Psoas muscle (tissue), 7 donors: ENCODE measurements at regions not wholly inside any gene's neighbourhood (a gene's known extent, or its start where the extent isn't known, plus 50 kb on each side); places are given as distances from the start of the nearest gene placed in this dataset.
"Not testable (repeated sequence)": the region's sequence is repeated elsewhere in the genome, so short reads cannot be mapped to it uniquely, and the experiment has no call there.

Experiments used
- ATAC-seq, 4 donors: fragments of 200-7000 bp; cut with Tn5 transposase; one replicate each; pipeline ENCODE4 v1.9.1; 2020; ENCODE audit warnings: moderate library complexity in 3 of 4, mild to moderate bottlenecking in 2 of 4
- DNase-seq, 2 donors: peaks; one replicate each; pipeline ENCODE4 v3.0.0-alpha.2; 2020
- H3K27ac ChIP-seq: fragments of 200-600 bp; one replicate; pipeline ENCODE4 v1.8.0; 2022
- H3K27me3 ChIP-seq, 3 donors: fragments of 200-600 bp in 1 of 3; one replicate each; pipeline versions ENCODE4 v1.6.1 to v1.8.0; 2013 to 2022; ENCODE audit warnings: low read length in 2 of 3, mild to moderate bottlenecking in 2 of 3, moderate library complexity in 1 of 3; ENCODE audit not compliant: insufficient read depth in 3 of 3
- H3K36me3 ChIP-seq, 2 donors: fragments of 200-600 bp in 1 of 2; one replicate each; pipeline versions ENCODE4 v1.6.1 to v1.8.0; 2013 to 2022; ENCODE audit warnings: low read depth in 1 of 2, mild to moderate bottlenecking in 1 of 2, moderate library complexity in 1 of 2; ENCODE audit not compliant: insufficient read depth in 1 of 2
- H3K4me1 ChIP-seq: fragments of 200-600 bp; one replicate; pipeline ENCODE4 v1.8.0; 2022
- H3K4me3 ChIP-seq: fragments of 200-600 bp; one replicate; pipeline ENCODE4 v1.8.0; 2022; ENCODE audit warnings: mild to moderate bottlenecking
- H3K9me3 ChIP-seq: fragments of 200-600 bp; one replicate; pipeline ENCODE4 v1.8.0; 2022
- WGBS, 3 donors: extraction: QIAGEN DNeasy Blood & Tissue Kit; methylation state at CpG; one replicate each; pipeline versions ENCODE4 v1.1.6 to v1.1.7; 2013; 5-methylcytosine and 5-hydroxymethylcytosine counted together
- intact Hi-C, 2 donors: fragments of 100-400 bp; cut with DNase I; formaldehyde crosslinking; loops; one replicate each; pipeline versions ENCODE4 v1.11.0 to v1.14.2; 2022
- TF ChIP-seq, protein P1 (sequence below): fragments of 200-600 bp; IDR thresholded peaks from one replicate; pipeline ENCODE4 v1.8.0; 2022; ENCODE audit warnings: antibody characterized with exemption
- donor health status: healthy with polysubstance abuse.
- donor health status: DM: no; HTN: no; CAD: no; lungs with moderate emphysema.
- donor health status: Bipolar disorder and iron deficiency.
- donor health status: healthy.
- donor health status: DM: yes; HTN: yes; CAD: no.
- donor health status: DM: no; HTN: no; CAD: no.
- donor health status: DM: yes; HTN: yes; CAD: no.

GRCh38 chr9:102483651-102484050 lies 511.5 kb upstream of the CYLC2 start:
- WGBS, 3 donors: 42 to 57% (median 55%) methylated on average over 1 of the region's 1 CpG
- TF ChIP-seq, protein P1, sequence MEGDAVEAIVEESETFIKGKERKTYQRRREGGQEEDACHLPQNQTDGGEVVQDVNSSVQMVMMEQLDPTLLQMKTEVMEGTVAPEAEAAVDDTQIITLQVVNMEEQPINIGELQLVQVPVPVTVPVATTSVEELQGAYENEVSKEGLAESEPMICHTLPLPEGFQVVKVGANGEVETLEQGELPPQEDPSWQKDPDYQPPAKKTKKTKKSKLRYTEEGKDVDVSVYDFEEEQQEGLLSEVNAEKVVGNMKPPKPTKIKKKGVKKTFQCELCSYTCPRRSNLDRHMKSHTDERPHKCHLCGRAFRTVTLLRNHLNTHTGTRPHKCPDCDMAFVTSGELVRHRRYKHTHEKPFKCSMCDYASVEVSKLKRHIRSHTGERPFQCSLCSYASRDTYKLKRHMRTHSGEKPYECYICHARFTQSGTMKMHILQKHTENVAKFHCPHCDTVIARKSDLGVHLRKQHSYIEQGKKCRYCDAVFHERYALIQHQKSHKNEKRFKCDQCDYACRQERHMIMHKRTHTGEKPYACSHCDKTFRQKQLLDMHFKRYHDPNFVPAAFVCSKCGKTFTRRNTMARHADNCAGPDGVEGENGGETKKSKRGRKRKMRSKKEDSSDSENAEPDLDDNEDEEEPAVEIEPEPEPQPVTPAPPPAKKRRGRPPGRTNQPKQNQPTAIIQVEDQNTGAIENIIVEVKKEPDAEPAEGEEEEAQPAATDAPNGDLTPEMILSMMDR: no peak
- Histone ChIP-seq H3K27ac (no peak overlapping the region), H3K27me3 (no peaks in the 10 kb centered on the region), H3K4me3 (no peak overlapping the region), H3K9me3 (no peaks in the 10 kb centered on the region), H3K4me1 (no peaks in the 10 kb centered on the region), H3K36me3 (no peaks in the 10 kb centered on the region)
- DNase-seq: no peak
- no peak for ATAC-seq
- intact Hi-C loops: no loop called here

DNA sequence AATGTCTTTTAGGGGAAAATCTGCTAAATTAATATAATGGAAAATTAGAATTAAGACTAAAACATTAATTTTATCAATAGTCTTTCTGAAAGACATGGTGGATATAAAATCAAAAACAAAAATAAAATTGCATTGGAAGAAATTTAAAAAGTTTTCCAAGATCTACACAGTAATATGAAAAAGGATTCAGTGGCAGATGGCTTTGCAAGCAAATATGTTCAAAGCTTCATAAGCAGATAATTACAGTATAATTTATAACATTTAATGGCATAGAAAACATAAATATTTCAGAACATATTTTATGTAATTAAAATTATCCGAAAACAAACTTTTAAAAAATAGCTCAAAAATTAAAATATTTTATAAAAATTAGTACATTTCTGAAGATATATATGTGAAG lies 512.4 kb upstream of the CYLC2 start:
- Histone ChIP-seq H3K36me3 (no peaks in the 10 kb centered on the region), H3K27ac (no peak overlapping the region), H3K9me3 (no peaks in the 10 kb centered on the region), H3K4me1 (no peaks in the 10 kb centered on the region), H3K27me3 (no peaks in the 10 kb centered on the region), H3K4me3 (no peak overlapping the region)
- TF ChIP-seq, protein P1: no peak
- intact Hi-C loops: no loop called here
- ATAC-seq (no peak), DNase-seq (no peak)
- 86 to 96% (median 88%) methylated on average over 1 of the region's 1 CpG for WGBS, 3 donors

GRCh38 chr9:102479191-102479590 lies 515.9 kb upstream of the CYLC2 start:
- intact Hi-C loops: no loop called here

DNA sequence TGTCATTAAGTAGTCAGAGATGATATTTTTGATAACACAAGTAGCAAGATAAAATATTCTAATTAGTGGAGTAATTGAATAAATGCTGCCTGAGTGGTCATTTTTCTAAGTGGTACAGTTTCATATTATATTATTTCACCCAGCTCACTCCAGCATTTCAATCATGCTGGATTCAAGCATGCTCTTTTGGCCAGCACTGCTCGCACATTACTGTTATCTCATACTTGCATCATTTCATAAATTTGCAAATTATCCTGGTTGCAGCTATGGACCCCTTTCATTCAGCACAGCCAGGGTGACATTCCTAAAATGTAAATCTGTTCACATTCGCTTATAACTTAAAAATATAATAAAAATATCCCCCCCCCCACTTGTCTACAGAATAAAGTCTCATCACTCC lies 520.8 kb upstream of the CYLC2 start:
- H3K36me3 ChIP-seq: no peaks in the 10 kb centered on the region
- intact Hi-C loops: no loop called here

More at GRCh38 chr9:102479191-102479590, 515.9 kb upstream of the CYLC2 start:
- ATAC-seq (no peak), DNase-seq (no peak)
- Histone ChIP-seq H3K27ac (no peak overlapping the region), H3K4me1 (no peaks in the 10 kb centered on the region), H3K9me3 (no peaks in the 10 kb centered on the region), H3K36me3 (no peaks in the 10 kb centered on the region), H3K4me3 (no peak overlapping the region), H3K27me3 (peaks cover 0 to 2% (median 0%) of the 10 kb centered on the region in 3 donors)
- TF ChIP-seq, protein P1: no peak
- WGBS, 3 donors: 72 to 75% (median 73%) methylated on average over 3 of the region's 3 CpGs

DNA sequence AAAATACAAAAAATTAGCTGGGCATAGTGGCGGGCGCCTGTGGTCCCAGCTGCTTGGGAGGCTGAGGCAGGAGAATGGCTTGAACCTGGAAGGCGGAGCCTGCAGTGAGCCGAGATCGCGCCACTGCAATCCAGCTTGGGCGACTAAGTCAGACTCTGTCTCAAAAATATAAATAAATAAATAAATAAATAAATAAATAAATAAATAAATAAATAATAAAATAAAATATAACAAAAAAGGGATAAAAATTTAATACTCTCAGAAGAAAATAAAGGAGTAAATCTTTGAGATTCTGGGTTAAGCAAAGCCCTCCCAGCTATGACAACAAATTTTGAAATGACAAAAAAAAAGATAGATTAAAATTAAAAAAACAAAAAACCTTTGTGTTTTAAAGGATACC lies 525.7 kb upstream of the CYLC2 start:
- H3K27ac ChIP-seq, intact Hi-C loops, H3K27me3 ChIP-seq, ATAC-seq, H3K4me1 ChIP-seq, H3K9me3 ChIP-seq, DNase-seq, H3K36me3 ChIP-seq, H3K4me3 ChIP-seq: not testable (repeated sequence)
- 97 to 100% (median 97%) methylated on average over 5 of the region's 7 CpGs for WGBS, 3 donors

More for the DNA sequence above, 520.8 kb upstream of the CYLC2 start:
- WGBS, 3 donors: 40 to 74% (median 66%) methylated on average over 2 of the region's 2 CpGs
- DNase-seq (no peak), ATAC-seq (no peak)
- Histone ChIP-seq H3K9me3 (no peaks in the 10 kb centered on the region), H3K4me3 (no peak overlapping the region), H3K27me3 (peaks cover 0 to 2% (median 0%) of the 10 kb centered on the region in 3 donors), H3K27ac (no peak overlapping the region), H3K4me1 (no peaks in the 10 kb centered on the region)
- TF ChIP-seq, protein P1: no peak
